Activated B cell treated with CpG ODN at 0.5 μM for 24 hours (primary cell): ENCODE measurements at regions not wholly inside any gene's neighbourhood (a gene's known extent, or its start where the extent isn't known, plus 50 kb on each side); places are given as distances from the start of the nearest gene placed in this dataset.

Source experiments
- ATAC-seq: fragments of 200-7000 bp; cut with Tn5 transposase; one replicate; pipeline ENCODE4 v1.10.0; 2021; ENCODE audit warnings: low read depth, mild to moderate bottlenecking, moderate library complexity
- CTCF ChIA-PET: fragments of 350-600 bp; sonication (Branson Sonifier 250); formaldehyde crosslinking; loops from one replicate; lab custom pipeline; 2021; ENCODE audit warnings: antibody characterized with exemption; lab: Charles Lee
- POLR2A ChIA-PET: fragments of 350-600 bp; sonication (Branson Sonifier 250); formaldehyde crosslinking; loops from one replicate; lab custom pipeline; 2021; ENCODE audit warnings: antibody characterized with exemption; lab: Charles Lee
- DNase-seq: peaks from one replicate; pipeline ENCODE4 v3.0.0; 2022
- H3K27ac Mint-ChIP-seq: one replicate; pipeline ENCODE4 v1.8.0; 2020; ENCODE audit warnings: mixed read lengths
- H3K27me3 Mint-ChIP-seq: one replicate; pipeline ENCODE4 v1.8.0; 2021; ENCODE audit warnings: mixed read lengths
- H3K36me3 Mint-ChIP-seq: one replicate; pipeline ENCODE4 v1.8.0; 2021; ENCODE audit warnings: low read depth, mixed read lengths
- H3K4me1 Mint-ChIP-seq: one replicate; pipeline ENCODE4 v1.8.0; 2021; ENCODE audit warnings: mixed read lengths
- H3K4me3 Mint-ChIP-seq: one replicate; pipeline ENCODE4 v1.8.0; 2020; ENCODE audit warnings: mild to moderate bottlenecking, mixed read lengths
- H3K9me3 Mint-ChIP-seq: one replicate; pipeline ENCODE4 v1.8.0; 2020; ENCODE audit warnings: mixed read lengths
- intact Hi-C: fragments of 100-400 bp; cut with micrococcal nuclease; formaldehyde crosslinking; loops from one replicate; pipeline ENCODE4 v1.15.1; 2024
- TF ChIP-seq, protein P1 (sequence below): fragments of 200-600 bp; IDR thresholded peaks from one replicate; pipeline ENCODE4 v1.8.0; 2022; ENCODE audit warnings: antibody characterized with exemption, mild to moderate bottlenecking

GRCh38 chr22:48161298-48161697 lies 1398.8 kb downstream of the TBC1D22A start:
- ChIA-PET POLR2A (no interaction called here), CTCF (no interaction called here)
- H3K27ac Mint-ChIP-seq: no peak overlapping the region
- H3K36me3 Mint-ChIP-seq: no peaks in the 10 kb centered on the region
- ATAC-seq: no peak
- H3K4me3 Mint-ChIP-seq: no peak overlapping the region
- H3K27me3 Mint-ChIP-seq: peaks cover 2% of the 10 kb centered on the region
- no peaks in the 10 kb centered on the region for H3K4me1 Mint-ChIP-seq
- no peak for DNase-seq
- TF ChIP-seq, protein P1, sequence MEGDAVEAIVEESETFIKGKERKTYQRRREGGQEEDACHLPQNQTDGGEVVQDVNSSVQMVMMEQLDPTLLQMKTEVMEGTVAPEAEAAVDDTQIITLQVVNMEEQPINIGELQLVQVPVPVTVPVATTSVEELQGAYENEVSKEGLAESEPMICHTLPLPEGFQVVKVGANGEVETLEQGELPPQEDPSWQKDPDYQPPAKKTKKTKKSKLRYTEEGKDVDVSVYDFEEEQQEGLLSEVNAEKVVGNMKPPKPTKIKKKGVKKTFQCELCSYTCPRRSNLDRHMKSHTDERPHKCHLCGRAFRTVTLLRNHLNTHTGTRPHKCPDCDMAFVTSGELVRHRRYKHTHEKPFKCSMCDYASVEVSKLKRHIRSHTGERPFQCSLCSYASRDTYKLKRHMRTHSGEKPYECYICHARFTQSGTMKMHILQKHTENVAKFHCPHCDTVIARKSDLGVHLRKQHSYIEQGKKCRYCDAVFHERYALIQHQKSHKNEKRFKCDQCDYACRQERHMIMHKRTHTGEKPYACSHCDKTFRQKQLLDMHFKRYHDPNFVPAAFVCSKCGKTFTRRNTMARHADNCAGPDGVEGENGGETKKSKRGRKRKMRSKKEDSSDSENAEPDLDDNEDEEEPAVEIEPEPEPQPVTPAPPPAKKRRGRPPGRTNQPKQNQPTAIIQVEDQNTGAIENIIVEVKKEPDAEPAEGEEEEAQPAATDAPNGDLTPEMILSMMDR: no peak
- intact Hi-C loops: no loop called here
- H3K9me3 Mint-ChIP-seq: no peaks in the 10 kb centered on the region

- H3K4me3 Mint-ChIP-seq: no peak overlapping the region
- TF ChIP-seq, protein P1: no peak
- H3K36me3 Mint-ChIP-seq: no peaks in the 10 kb centered on the region
- H3K27ac Mint-ChIP-seq: no peak overlapping the region
- H3K4me1 Mint-ChIP-seq: no peaks in the 10 kb centered on the region
- ChIA-PET POLR2A (no interaction called here), CTCF (no interaction called here)
- intact Hi-C loops: no loop called here
- no peaks in the 10 kb centered on the region for H3K9me3 Mint-ChIP-seq
- DNase-seq: no peak
- ATAC-seq: no peak
- H3K27me3 Mint-ChIP-seq: no peaks in the 10 kb centered on the region
Observed at GRCh38 chr22:48157676-48158075, 1395.2 kb downstream of the TBC1D22A start.

- TF ChIP-seq, protein P1: no peak
- Mint-ChIP-seq H3K9me3 (no peaks in the 10 kb centered on the region), H3K27ac (no peak overlapping the region), H3K4me1 (peaks cover 6% of the 10 kb centered on the region), H3K4me3 (no peak overlapping the region), H3K27me3 (no peaks in the 10 kb centered on the region), H3K36me3 (no peaks in the 10 kb centered on the region)
- no peak for ATAC-seq
- ChIA-PET CTCF (no interaction called here), POLR2A (no interaction called here)
- no peak for DNase-seq
- intact Hi-C loops: no loop called here
Observed at GRCh38 chr22:48156603-48157355, 1394.3 kb downstream of the TBC1D22A start.

GRCh38 chr22:48155446-48155845 lies 1393.0 kb downstream of the TBC1D22A start:
- Mint-ChIP-seq H3K9me3 (no peaks in the 10 kb centered on the region), H3K27ac (no peak overlapping the region), H3K4me1 (peaks cover 8% of the 10 kb centered on the region), H3K4me3 (no peak overlapping the region), H3K27me3 (no peaks in the 10 kb centered on the region), H3K36me3 (no peaks in the 10 kb centered on the region)
- intact Hi-C loops: no loop called here
- CTCF ChIA-PET: no interaction called here
- ATAC-seq (no peak), DNase-seq (no peak)
- POLR2A ChIA-PET: no interaction called here
- TF ChIP-seq, protein P1: no peak

GRCh38 chr22:48154943-48155240 lies 1392.4 kb downstream of the TBC1D22A start:
- ChIA-PET CTCF (no interaction called here), POLR2A (no interaction called here)
- intact Hi-C loops: no loop called here

More at GRCh38 chr22:48154943-48155240, 1392.4 kb downstream of the TBC1D22A start:
- H3K27me3 Mint-ChIP-seq: no peaks in the 10 kb centered on the region
- no peaks in the 10 kb centered on the region for H3K9me3 Mint-ChIP-seq
- TF ChIP-seq, protein P1: no peak
- H3K4me3 Mint-ChIP-seq: no peak overlapping the region
- H3K4me1 Mint-ChIP-seq: peaks cover 8% of the 10 kb centered on the region
- no peak overlapping the region for H3K27ac Mint-ChIP-seq
- H3K36me3 Mint-ChIP-seq: no peaks in the 10 kb centered on the region
- DNase-seq (no peak), ATAC-seq (no peak)
